Spleen (tissue), 7 donors: ENCODE measurements at regions not wholly inside any gene's neighbourhood (a gene's known extent, or its start where the extent isn't known, plus 50 kb on each side); places are given as distances from the start of the nearest gene placed in this dataset.

Experiments
- POLR2A ChIP-seq, 3 donors: fragments of 450-650 bp; IDR thresholded peaks; one replicate each; pipeline ENCODE4 v1.5.1; 2017; ENCODE audit warnings: antibody characterized with exemption in 3 of 3, mild to moderate bottlenecking in 1 of 3
- TF ChIP-seq, protein P1 (sequence below), 11 experiments: fragments of 200-600 bp in 7 of 11; fragments of 450-650 bp in 4 of 11; sonication (generic) in 4 of 11; IDR thresholded peaks in 8 of 11; conservative IDR thresholded peaks in 3 of 11; 1 replicate in 7 of 11; 2 replicates in 4 of 11; pipeline versions ENCODE4 v1.4.0 to v1.8.0; 2016 to 2021; ENCODE audit warnings: antibody characterized with exemption in 11 of 11, inconsistent platforms in 4 of 11, mild to moderate bottlenecking in 1 of 11
- donor health status: DM: no; HTN: no; CAD: no; lungs with moderate emphysema.
- donor health status: DM: no; HTN: no; CAD: no.
- donor health status: DM: no; HTN: no; CAD: no.

DNA sequence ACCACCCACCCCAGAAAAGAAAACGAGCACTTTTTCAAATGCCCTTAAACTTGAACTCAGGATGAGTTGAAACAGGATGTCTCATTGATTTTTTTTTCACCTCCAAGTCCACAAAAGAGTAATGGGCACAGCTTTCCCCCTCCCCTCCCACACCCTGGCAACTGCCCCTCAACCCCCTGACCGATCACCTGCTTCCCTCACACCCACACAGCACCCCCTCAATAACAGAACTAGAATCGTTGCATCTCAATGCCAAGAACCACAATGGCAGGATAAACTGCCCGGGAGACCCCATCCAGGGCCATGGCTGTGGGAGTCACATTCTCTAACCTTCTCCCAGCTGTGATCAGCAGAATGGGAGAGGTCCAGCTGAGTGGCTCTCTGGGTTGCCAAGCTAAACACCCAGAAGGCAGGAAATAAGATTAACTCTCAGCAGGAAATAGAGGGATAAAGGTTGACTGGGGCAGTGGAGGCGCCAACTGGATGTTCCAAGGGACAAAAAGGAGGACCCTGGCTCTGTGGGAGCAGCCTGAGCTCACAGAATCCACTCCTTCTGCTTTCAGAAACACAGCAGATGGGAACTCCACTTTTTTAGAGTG is 128.0 kb upstream of the SDK2 start:
- TF ChIP-seq, protein P1, sequence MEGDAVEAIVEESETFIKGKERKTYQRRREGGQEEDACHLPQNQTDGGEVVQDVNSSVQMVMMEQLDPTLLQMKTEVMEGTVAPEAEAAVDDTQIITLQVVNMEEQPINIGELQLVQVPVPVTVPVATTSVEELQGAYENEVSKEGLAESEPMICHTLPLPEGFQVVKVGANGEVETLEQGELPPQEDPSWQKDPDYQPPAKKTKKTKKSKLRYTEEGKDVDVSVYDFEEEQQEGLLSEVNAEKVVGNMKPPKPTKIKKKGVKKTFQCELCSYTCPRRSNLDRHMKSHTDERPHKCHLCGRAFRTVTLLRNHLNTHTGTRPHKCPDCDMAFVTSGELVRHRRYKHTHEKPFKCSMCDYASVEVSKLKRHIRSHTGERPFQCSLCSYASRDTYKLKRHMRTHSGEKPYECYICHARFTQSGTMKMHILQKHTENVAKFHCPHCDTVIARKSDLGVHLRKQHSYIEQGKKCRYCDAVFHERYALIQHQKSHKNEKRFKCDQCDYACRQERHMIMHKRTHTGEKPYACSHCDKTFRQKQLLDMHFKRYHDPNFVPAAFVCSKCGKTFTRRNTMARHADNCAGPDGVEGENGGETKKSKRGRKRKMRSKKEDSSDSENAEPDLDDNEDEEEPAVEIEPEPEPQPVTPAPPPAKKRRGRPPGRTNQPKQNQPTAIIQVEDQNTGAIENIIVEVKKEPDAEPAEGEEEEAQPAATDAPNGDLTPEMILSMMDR (IDR thresholded peaks at IDR 0.05 in 8 of 11, conservative IDR thresholded peaks at IDR 0.05 in 3 of 11) = no peak
- no peak for TF ChIP-seq POLR2A (IDR thresholded peaks at IDR 0.05)
